SK-N-SH (cell line): ENCODE measurements at regions not wholly inside any gene's neighbourhood (a gene's known extent, or its start where the extent isn't known, plus 50 kb on each side); places are given as distances from the start of the nearest gene placed in this dataset.

ENCODE experiments used
- CTCF ChIA-PET: fragments of 300-600, 350-600 bp; formaldehyde crosslinking; extraction: SDS; loops from one replicate; lab custom pipeline; 2021; lab: Yijun Ruan, JAX
- POLR2A ChIA-PET: fragments of 350-600 bp; sonication (Branson Sonifier 250); formaldehyde crosslinking; extraction: SDS; loops from one replicate; lab custom pipeline; 2020; ENCODE audit warnings: antibody characterized with exemption, inconsistent platforms; lab: Yijun Ruan, JAX
- DNase-seq: peaks from one replicate; pipeline ENCODE4 v3.0.0; 2012
- H2AFZ ChIP-seq: fragments of 200-600 bp; sonication (generic); 2 replicates; pipeline ENCODE4 v1.8.1; 2016; ENCODE audit warnings: antibody characterized with exemption, mild to moderate bottlenecking, low read depth
- H3F3A ChIP-seq: fragments of 200-600 bp; sonication (generic); replicated peaks from 2 replicates; pipeline ENCODE3; 2016; ENCODE audit warnings: antibody characterized with exemption, mild to moderate bottlenecking; ENCODE audit not compliant: insufficient read depth
- H3K27ac ChIP-seq, 2 experiments: fragments of 200-500 bp in 1 of 2; fragments of 200-600 bp in 1 of 2; sonication (Bioruptor generic) in 1 of 2; sonication (generic), shearing (Covaris generic) in 1 of 2; 2 replicates each; pipeline versions ENCODE4 v1.5.1 to v1.6.1; 2014 to 2016; ENCODE audit warnings: low read depth in 2 of 2, inconsistent platforms in 1 of 2, low read length in 1 of 2, mild to moderate bottlenecking in 1 of 2, mixed read lengths in 1 of 2
- H3K27me3 ChIP-seq: fragments of 200-600 bp; sonication (generic), shearing (Covaris generic); 2 replicates; pipeline ENCODE4 v1.6.1; 2016; ENCODE audit warnings: mixed run types; ENCODE audit not compliant: insufficient read depth
- H3K36me3 ChIP-seq, 2 experiments: fragments of 200-500 bp in 1 of 2; fragments of 200-600 bp in 1 of 2; sonication (Bioruptor generic) in 1 of 2; sonication (generic) in 1 of 2; replicated peaks in 1 of 2; 2 replicates each; pipeline versions ENCODE3 to v1.5.1; 2014 to 2016; ENCODE audit warnings: low read length in 1 of 2, mild to moderate bottlenecking in 1 of 2; ENCODE audit not compliant: insufficient read depth in 2 of 2, control insufficient read depth in 1 of 2
- H3K4me1 ChIP-seq, 2 experiments: fragments of 200-500 bp in 1 of 2; fragments of 200-600 bp in 1 of 2; sonication (Bioruptor generic) in 1 of 2; sonication (generic), shearing (Covaris generic) in 1 of 2; 2 replicates each; pipeline versions ENCODE4 v1.5.1 to v1.6.1; 2014 to 2016; ENCODE audit warnings: low read depth in 1 of 2, low read length in 1 of 2, mixed run types in 1 of 2; ENCODE audit not compliant: insufficient read depth in 2 of 2, control insufficient read depth in 1 of 2
- H3K4me2 ChIP-seq: fragments of 200-600 bp; sonication (generic), shearing (Covaris generic); 2 replicates; pipeline ENCODE4 v1.6.1; 2017; ENCODE audit warnings: mixed run types
- H3K4me3 ChIP-seq, 2 experiments: fragments of 200-500 bp in 1 of 2; fragments of 200-600 bp in 1 of 2; sonication (Bioruptor generic) in 1 of 2; sonication (generic), shearing (Covaris generic) in 1 of 2; 2 replicates each; pipeline versions ENCODE4 v1.5.1 to v1.8.1; 2014 to 2016; ENCODE audit warnings: low read depth in 2 of 2, inconsistent platforms in 1 of 2, low read length in 1 of 2, mild to moderate bottlenecking in 1 of 2, mixed read lengths in 1 of 2, moderate library complexity in 1 of 2
- H3K79me2 ChIP-seq: fragments of 200-600 bp; sonication (generic); 2 replicates; pipeline ENCODE4 v1.8.1; 2017; ENCODE audit warnings: mild to moderate bottlenecking; ENCODE audit not compliant: insufficient read depth
- H3K9ac ChIP-seq: fragments of 200-600 bp; sonication (generic); 2 replicates; pipeline ENCODE4 v1.6.1; 2017; ENCODE audit warnings: mixed run types
- H3K9me2 ChIP-seq: fragments of 200-600 bp; sonication (generic); 2 replicates; pipeline ENCODE4 v1.6.1; 2017; ENCODE audit warnings: mixed run types
- H3K9me3 ChIP-seq: fragments of 200-600 bp; sonication (generic); 2 replicates; pipeline ENCODE4 v1.6.1; 2017; ENCODE audit warnings: mixed run types, mild to moderate bottlenecking, moderate library complexity
- H4K20me1 ChIP-seq: fragments of 200-600 bp; sonication (generic); 2 replicates; pipeline ENCODE4 v1.6.1; 2017; ENCODE audit warnings: mild to moderate bottlenecking, mixed run types; ENCODE audit not compliant: insufficient read depth
- EP300 ChIP-seq, 2 experiments: IDR thresholded peaks; 2 replicates each; pipeline versions ENCODE4 v1.4.0 to v1.6.1; 2012; ENCODE audit warnings: borderline replicate concordance in 1 of 2, low read depth in 1 of 2, low read length in 1 of 2
- EZH2phosphoT487 ChIP-seq: fragments of 200-600 bp; sonication (generic); IDR thresholded peaks from 2 replicates; pipeline ENCODE4 v1.6.1; 2017; ENCODE audit warnings: low read depth, mixed run types, mild to moderate bottlenecking, antibody characterized with exemption, moderate library complexity, borderline replicate concordance
- FOXM1 ChIP-seq: IDR thresholded peaks from 2 replicates; pipeline ENCODE4 v1.4.0; 2012; ENCODE audit warnings: low read depth, mild to moderate bottlenecking
- GATA2 ChIP-seq: sonication (generic); formaldehyde crosslinking; IDR thresholded peaks from 2 replicates; pipeline ENCODE4 v1.5.0; 2020; ENCODE audit warnings: mild to moderate bottlenecking, missing genetic modification reagents
- JUND ChIP-seq: IDR thresholded peaks from 2 replicates; pipeline ENCODE4 v1.4.0; 2012
- NRF1 ChIP-seq: IDR thresholded peaks from 2 replicates; pipeline ENCODE4 v1.6.1; 2012; ENCODE audit warnings: low read depth, mild to moderate bottlenecking, low read length
- POLR2AphosphoS5 ChIP-seq: IDR thresholded peaks from 2 replicates; pipeline ENCODE4 v1.6.1; 2012; ENCODE audit warnings: low read depth, low read length
- RXRA ChIP-seq: IDR thresholded peaks from 2 replicates; pipeline ENCODE4 v1.4.0; 2012; ENCODE audit warnings: low read depth, mild to moderate bottlenecking, borderline replicate concordance
- TAF1 ChIP-seq: IDR thresholded peaks from 2 replicates; pipeline ENCODE4 v1.6.1; 2012; ENCODE audit warnings: low read depth, mild to moderate bottlenecking, low read length, moderate library complexity, borderline replicate concordance
- YY1 ChIP-seq: IDR thresholded peaks from 2 replicates; pipeline ENCODE4 v1.4.0; 2012; ENCODE audit warnings: low read depth, mild to moderate bottlenecking
- WGBS: methylation state at CpG from one replicate; pipeline ENCODE4 v1.1.6; 2017; ENCODE audit warnings: low lambda C conversion rate; 5-methylcytosine and 5-hydroxymethylcytosine counted together
- TF ChIP-seq, protein P1 (sequence below): IDR thresholded peaks from 2 replicates; pipeline ENCODE4 v1.6.1; 2012; ENCODE audit warnings: mild to moderate bottlenecking, low read depth, low read length, moderate library complexity
- TF ChIP-seq, protein P2 (sequence below): IDR thresholded peaks from 2 replicates; pipeline ENCODE4; 2012
- TF ChIP-seq, protein P3 (sequence below): IDR thresholded peaks from 2 replicates; pipeline ENCODE4 v1.4.0; 2012; ENCODE audit warnings: low read depth, borderline replicate concordance
- TF ChIP-seq, protein P4 (sequence below): fragments of 200-600 bp; sonication (generic); IDR thresholded peaks from 2 replicates; pipeline ENCODE4 v1.6.1; 2017; ENCODE audit warnings: antibody characterized with exemption, mild to moderate bottlenecking, moderate library complexity

DNA sequence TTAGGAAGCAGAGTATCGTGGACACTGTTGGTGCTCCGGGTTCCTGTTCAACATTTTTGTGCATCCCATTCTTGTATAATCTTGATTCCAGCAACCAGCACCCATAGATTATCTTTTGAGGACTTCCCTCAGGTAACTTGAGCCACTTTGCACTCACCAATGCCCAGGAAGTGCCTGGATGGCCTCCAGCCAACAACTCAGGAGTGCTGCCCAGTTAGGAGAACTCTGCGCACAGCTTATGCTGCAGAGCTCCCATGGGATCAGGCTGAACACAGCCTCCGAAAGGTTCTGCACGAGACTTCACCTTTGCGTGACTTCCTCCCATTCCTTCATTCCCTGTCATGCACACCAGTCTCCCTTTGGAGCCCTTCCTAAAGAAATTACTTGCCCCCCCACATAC is 64.3 kb upstream of the LRRN1 start:
- Histone ChIP-seq H3K9me2 (no peaks in the 10 kb centered on the region), H3F3A (no peaks in the 10 kb centered on the region), H3K4me1 (no peaks in the 10 kb centered on the region; a peak in 1 of 4 replicates), H3K4me3 (no peak overlapping the region), H4K20me1 (no peaks in the 10 kb centered on the region), H3K9me3 (no peaks in the 10 kb centered on the region), H3K9ac (no peak overlapping the region), H3K79me2 (no peaks in the 10 kb centered on the region), H3K36me3 (no peaks in the 10 kb centered on the region), H3K27me3 (no peaks in the 10 kb centered on the region), H3K4me2 (no peak overlapping the region), H3K27ac (no peak overlapping the region), H2AFZ (no peak overlapping the region)
- no peak for DNase-seq
- CTCF ChIA-PET, result no interaction called here
- no peak for TF ChIP-seq POLR2AphosphoS5
- TF ChIP-seq NRF1, result no peak
- no peak for TF ChIP-seq EP300 (IDR thresholded peaks at IDR 0.05; ENCODE audit: borderline replicate concordance in 1 of 2, low read depth in 1 of 2, low read length in 1 of 2)
- no peak for TF ChIP-seq RXRA
- TF ChIP-seq, protein P1, sequence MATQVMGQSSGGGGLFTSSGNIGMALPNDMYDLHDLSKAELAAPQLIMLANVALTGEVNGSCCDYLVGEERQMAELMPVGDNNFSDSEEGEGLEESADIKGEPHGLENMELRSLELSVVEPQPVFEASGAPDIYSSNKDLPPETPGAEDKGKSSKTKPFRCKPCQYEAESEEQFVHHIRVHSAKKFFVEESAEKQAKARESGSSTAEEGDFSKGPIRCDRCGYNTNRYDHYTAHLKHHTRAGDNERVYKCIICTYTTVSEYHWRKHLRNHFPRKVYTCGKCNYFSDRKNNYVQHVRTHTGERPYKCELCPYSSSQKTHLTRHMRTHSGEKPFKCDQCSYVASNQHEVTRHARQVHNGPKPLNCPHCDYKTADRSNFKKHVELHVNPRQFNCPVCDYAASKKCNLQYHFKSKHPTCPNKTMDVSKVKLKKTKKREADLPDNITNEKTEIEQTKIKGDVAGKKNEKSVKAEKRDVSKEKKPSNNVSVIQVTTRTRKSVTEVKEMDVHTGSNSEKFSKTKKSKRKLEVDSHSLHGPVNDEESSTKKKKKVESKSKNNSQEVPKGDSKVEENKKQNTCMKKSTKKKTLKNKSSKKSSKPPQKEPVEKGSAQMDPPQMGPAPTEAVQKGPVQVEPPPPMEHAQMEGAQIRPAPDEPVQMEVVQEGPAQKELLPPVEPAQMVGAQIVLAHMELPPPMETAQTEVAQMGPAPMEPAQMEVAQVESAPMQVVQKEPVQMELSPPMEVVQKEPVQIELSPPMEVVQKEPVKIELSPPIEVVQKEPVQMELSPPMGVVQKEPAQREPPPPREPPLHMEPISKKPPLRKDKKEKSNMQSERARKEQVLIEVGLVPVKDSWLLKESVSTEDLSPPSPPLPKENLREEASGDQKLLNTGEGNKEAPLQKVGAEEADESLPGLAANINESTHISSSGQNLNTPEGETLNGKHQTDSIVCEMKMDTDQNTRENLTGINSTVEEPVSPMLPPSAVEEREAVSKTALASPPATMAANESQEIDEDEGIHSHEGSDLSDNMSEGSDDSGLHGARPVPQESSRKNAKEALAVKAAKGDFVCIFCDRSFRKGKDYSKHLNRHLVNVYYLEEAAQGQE, result no peak
- no peak for TF ChIP-seq EZH2phosphoT487
- no peak for TF ChIP-seq YY1
- TF ChIP-seq, protein P2, sequence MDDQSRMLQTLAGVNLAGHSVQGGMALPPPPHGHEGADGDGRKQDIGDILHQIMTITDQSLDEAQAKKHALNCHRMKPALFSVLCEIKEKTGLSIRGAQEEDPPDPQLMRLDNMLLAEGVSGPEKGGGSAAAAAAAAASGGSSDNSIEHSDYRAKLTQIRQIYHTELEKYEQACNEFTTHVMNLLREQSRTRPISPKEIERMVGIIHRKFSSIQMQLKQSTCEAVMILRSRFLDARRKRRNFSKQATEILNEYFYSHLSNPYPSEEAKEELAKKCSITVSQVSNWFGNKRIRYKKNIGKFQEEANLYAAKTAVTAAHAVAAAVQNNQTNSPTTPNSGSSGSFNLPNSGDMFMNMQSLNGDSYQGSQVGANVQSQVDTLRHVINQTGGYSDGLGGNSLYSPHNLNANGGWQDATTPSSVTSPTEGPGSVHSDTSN, result no peak
- no peak for TF ChIP-seq GATA2 (CRISPR knock-in tag)
- TF ChIP-seq FOXM1, result no peak
- TF ChIP-seq TAF1, result no peak
- TF ChIP-seq, protein P3, sequence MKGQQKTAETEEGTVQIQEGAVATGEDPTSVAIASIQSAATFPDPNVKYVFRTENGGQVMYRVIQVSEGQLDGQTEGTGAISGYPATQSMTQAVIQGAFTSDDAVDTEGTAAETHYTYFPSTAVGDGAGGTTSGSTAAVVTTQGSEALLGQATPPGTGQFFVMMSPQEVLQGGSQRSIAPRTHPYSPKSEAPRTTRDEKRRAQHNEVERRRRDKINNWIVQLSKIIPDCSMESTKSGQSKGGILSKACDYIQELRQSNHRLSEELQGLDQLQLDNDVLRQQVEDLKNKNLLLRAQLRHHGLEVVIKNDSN, result no peak
- WGBS, result 35% methylated on average over 6 of the region's 6 CpGs
- POLR2A ChIA-PET, result no interaction called here

DNA sequence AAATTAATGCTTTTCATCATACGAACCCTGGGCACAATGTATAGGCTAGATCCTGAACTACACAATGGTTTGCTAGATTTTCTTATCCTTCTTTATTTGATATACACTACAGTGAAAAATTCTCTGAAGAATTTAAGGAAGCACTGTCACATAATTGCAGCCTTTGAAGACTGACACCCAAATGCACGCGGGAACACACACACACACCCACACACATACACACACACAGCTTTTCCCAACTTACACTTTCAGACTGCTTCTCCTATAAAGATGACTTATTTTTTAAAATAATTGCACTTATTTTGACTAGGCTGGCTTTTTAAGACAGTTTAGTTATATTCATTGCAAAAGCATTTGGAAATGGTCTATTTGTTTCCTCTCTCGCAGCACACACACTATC is 70.0 kb upstream of the LRRN1 start:
- Histone ChIP-seq H3K4me2 (no peak overlapping the region), H3K4me3 (no peak overlapping the region), H3K27ac (no peak overlapping the region), H3K9me2 (no peaks in the 10 kb centered on the region), H3K9ac (no peak overlapping the region), H4K20me1 (no peaks in the 10 kb centered on the region), H3K79me2 (no peaks in the 10 kb centered on the region), H2AFZ (no peak overlapping the region), H3K9me3 (no peaks in the 10 kb centered on the region; the same call in 1 of the 2 replicates), H3F3A (no peaks in the 10 kb centered on the region), H3K4me1 (no peaks in the 10 kb centered on the region; a peak in 1 of 4 replicates), H3K27me3 (no peaks in the 10 kb centered on the region), H3K36me3 (no peaks in the 10 kb centered on the region)
- no peak for DNase-seq
- no peak for TF ChIP-seq EP300 (IDR thresholded peaks at IDR 0.05; ENCODE audit: borderline replicate concordance in 1 of 2, low read depth in 1 of 2, low read length in 1 of 2)
- TF ChIP-seq JUND, result no peak
- TF ChIP-seq POLR2AphosphoS5, result no peak
- TF ChIP-seq EZH2phosphoT487, result no peak
- no peak for TF ChIP-seq NRF1
- no peak for TF ChIP-seq TAF1
- TF ChIP-seq, protein P4, sequence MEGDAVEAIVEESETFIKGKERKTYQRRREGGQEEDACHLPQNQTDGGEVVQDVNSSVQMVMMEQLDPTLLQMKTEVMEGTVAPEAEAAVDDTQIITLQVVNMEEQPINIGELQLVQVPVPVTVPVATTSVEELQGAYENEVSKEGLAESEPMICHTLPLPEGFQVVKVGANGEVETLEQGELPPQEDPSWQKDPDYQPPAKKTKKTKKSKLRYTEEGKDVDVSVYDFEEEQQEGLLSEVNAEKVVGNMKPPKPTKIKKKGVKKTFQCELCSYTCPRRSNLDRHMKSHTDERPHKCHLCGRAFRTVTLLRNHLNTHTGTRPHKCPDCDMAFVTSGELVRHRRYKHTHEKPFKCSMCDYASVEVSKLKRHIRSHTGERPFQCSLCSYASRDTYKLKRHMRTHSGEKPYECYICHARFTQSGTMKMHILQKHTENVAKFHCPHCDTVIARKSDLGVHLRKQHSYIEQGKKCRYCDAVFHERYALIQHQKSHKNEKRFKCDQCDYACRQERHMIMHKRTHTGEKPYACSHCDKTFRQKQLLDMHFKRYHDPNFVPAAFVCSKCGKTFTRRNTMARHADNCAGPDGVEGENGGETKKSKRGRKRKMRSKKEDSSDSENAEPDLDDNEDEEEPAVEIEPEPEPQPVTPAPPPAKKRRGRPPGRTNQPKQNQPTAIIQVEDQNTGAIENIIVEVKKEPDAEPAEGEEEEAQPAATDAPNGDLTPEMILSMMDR, result no peak
- CTCF ChIA-PET, result interaction anchor here (1.1 kb wide), 1 partner anchor 18 kb away, joined by 3 read pairs; no protein-coding TSS in a partner anchor
- POLR2A ChIA-PET, result no interaction called here
- WGBS, result 28% methylated on average over 4 of the region's 4 CpGs
